GM12864 (cell line): ENCODE measurements at regions not wholly inside any gene's neighbourhood (a gene's known extent, or its start where the extent isn't known, plus 50 kb on each side); places are given as distances from the start of the nearest gene placed in this dataset.

ENCODE experiments used
- DNase-seq: peaks from one replicate; pipeline ENCODE4 v3.0.0-alpha.2; 2011; ENCODE audit warnings: low read depth
- H3K4me3 ChIP-seq: 2 replicates; pipeline ENCODE4 v1.5.1; 2011; ENCODE audit warnings: mild to moderate bottlenecking, low read depth, low read length, control low read depth
- TF ChIP-seq, protein P1 (sequence below): IDR thresholded peaks from 2 replicates; pipeline ENCODE4 v1.5.1; 2011; ENCODE audit warnings: low read depth, mild to moderate bottlenecking, moderate library complexity, low read length, control low read depth, inconsistent platforms; ENCODE audit errors: missing control alignments

DNA sequence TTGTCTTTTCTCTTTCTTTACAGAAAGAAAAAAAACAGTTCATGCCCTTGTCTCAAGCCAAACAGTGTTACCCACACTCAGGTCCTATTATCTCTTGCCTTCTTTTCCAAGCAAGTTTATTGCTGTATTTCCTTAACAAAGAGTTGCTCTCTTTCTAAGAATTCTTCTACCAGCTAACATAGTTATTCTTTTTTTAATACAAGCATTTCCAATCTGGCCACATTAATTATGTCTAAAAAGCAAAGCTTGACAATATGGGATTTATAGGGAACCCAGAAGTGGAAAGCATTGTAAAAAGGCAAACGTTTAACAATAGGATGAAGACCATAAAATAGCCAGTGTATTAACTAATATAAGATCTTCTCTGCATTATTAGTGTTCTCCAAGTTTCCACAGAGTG is 272.5 kb upstream of the CWC22 start:
- DNase-seq, result no peak
- TF ChIP-seq, protein P1, sequence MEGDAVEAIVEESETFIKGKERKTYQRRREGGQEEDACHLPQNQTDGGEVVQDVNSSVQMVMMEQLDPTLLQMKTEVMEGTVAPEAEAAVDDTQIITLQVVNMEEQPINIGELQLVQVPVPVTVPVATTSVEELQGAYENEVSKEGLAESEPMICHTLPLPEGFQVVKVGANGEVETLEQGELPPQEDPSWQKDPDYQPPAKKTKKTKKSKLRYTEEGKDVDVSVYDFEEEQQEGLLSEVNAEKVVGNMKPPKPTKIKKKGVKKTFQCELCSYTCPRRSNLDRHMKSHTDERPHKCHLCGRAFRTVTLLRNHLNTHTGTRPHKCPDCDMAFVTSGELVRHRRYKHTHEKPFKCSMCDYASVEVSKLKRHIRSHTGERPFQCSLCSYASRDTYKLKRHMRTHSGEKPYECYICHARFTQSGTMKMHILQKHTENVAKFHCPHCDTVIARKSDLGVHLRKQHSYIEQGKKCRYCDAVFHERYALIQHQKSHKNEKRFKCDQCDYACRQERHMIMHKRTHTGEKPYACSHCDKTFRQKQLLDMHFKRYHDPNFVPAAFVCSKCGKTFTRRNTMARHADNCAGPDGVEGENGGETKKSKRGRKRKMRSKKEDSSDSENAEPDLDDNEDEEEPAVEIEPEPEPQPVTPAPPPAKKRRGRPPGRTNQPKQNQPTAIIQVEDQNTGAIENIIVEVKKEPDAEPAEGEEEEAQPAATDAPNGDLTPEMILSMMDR, result no peak

DNA sequence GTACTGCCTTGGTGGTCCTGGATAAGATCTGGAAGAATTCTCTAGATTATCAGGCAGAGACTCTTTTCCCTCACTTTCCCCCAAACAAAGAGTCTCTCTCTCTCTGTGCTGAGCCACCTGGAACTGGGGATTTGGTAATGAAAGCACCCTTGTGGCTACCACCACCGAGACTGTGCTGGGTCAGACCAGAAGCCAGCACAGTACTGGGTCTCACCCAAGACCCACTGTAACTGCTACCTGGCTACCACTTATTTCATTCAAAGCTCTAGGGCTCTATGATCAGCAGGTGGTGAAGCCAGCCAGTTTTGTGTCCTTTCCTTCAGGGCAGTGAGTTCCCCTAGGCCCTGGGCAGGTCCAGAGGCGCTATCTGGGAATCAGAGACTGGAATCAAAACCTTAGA is 269.6 kb upstream of the CWC22 start:
- TF ChIP-seq, protein P1, result no peak
- no peak for DNase-seq
- no peak overlapping the region for H3K4me3 ChIP-seq

More for the DNA sequence above, 272.5 kb upstream of the CWC22 start:
- H3K4me3 ChIP-seq, result no peak overlapping the region

DNA sequence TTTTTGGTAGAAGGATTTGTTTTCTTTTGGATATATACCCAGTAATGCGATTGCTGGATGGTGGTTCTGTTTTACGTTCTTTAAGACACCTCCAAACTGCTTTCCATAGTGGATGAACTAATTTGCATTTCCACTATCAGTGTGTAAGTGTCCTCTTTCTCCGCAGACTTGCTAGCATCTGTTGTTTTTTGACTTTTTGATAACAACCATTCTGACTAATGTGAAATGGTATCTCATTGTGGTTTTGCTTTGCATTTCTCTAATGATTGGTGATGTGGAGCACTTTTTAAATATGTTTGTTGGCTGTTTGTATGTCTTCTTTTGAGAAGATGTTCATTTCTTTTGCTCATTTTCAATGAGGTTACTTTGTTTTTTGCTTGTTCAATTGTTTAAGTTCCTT is 260.9 kb upstream of the CWC22 start:
- TF ChIP-seq, protein P1, result no peak
- H3K4me3 ChIP-seq, result no peak overlapping the region

DNA sequence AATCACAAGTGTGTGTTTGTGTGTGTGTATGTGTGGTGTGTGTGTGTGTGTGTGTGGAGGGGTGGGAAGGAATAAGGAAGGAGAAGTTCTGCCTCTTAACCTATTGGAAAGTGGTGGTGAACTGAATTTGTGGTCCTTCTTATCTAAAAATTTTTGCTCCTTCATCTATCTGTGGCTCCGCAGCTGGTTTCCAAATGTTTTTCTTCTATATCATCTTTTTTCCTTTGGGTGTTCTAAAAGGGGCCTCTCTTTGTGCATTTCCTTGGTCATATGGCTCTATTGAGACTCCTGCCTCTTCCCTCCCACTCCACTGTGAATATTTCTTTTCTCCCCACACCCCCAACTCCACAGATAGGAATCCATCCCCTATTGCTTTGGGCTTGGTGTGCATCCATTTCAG is 254.9 kb upstream of the CWC22 start:
- DNase-seq, result no peak
- TF ChIP-seq, protein P1, result no peak
- H3K4me3 ChIP-seq, result no peak overlapping the region

More for the DNA sequence above, 260.9 kb upstream of the CWC22 start:
- DNase-seq, result no peak

DNA sequence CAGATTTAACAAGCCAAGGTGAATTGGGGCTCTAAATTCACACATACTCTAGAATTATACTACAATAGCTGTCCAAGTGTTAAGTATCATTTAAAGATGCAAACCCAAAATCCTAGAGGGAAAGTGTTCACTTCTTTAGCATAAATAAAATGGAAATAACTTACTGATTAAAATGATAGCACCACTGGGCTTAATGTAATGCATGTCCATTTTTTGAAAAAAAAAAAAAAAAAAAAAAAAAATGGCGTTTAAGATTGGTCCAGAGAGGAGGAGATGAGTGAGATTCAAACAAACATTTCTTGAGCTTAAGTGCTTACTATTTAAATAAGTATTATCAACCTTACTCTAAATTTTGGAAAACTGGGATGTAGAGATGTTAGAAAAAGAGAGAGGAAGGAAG is 251.5 kb upstream of the CWC22 start:
- no peak for DNase-seq
- TF ChIP-seq, protein P1, result no peak
- H3K4me3 ChIP-seq, result no peak overlapping the region

DNA sequence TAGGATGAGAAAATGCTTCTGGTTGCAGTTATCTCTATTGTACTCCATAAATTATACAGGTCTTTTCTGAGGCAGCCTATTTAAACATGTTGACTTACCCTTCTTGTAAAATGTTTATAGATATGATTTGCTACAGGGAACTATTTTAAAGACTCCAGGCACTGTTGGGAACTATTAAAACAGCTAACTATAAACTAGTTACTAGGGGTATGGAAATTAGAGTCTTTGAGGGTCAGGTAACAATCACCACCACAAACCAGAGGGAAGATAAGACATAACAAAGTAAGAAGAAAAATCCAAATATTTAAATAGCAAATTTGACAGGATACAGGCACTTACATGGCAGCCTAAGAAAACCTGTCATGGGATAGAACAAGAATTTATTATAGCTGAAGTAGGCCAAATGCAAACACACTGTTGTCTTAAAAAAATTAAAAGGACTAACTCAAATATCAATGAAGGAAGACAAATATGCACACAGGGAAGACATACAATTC is 251.0 kb upstream of the CWC22 start:
- TF ChIP-seq, protein P1, result no peak
- DNase-seq, result no peak
- H3K4me3 ChIP-seq, result no peak overlapping the region

DNA sequence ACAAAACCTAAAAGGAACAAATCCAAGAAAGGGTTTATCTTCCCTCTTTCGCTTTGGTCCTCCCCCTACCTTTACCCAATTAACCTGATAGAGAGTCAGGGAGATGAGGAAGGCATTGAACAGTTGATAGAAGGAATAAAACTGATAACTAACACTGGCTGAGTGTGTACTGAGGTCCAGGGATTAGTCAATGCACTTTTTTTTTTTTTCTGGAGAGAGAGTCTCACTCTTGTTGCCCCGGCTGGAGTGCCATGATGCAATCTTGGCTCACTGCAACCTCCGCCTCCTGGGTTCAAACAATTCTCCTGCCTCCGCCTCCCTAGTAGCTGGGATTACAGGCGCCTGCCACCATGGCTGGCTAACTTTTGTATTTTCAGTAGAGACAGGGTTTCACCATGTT is 250.2 kb upstream of the CWC22 start:
- DNase-seq, result no peak
- no peak overlapping the region for H3K4me3 ChIP-seq
- TF ChIP-seq, protein P1, result no peak
